ENCODE measurements at regions not wholly inside any gene's neighbourhood (a gene's known extent, or its start where the extent isn't known, plus 50 kb on each side); places are given as distances from the start of the nearest gene placed in this dataset.

- DNase-seq (ENCODE audit: low read depth): no peak
- H3K4me3 ChIP-seq (ENCODE audit: low read depth, low read length): no peak overlapping the region
- no peak for TF ChIP-seq CTCF (IDR thresholded peaks at IDR 0.05; ENCODE audit: insufficient read depth, low read depth, low read length, missing control alignments)
Observed at GRCh38 chr5:143732402-143732801, 79.6 kb upstream of the HMHB1 start.

- no peak for DNase-seq (ENCODE audit: low read depth)
- no peak for TF ChIP-seq CTCF (IDR thresholded peaks at IDR 0.05; ENCODE audit: insufficient read depth, low read depth, low read length, missing control alignments)
- no peak overlapping the region for H3K4me3 ChIP-seq (ENCODE audit: low read depth, low read length)
Observed at GRCh38 chr5:143730112-143730801, 81.7 kb upstream of the HMHB1 start.

GRCh38 chr5:143729334-143729946 lies 82.5 kb upstream of the HMHB1 start:
- TF ChIP-seq CTCF (IDR thresholded peaks at IDR 0.05; ENCODE audit: insufficient read depth, low read depth, low read length, missing control alignments): no peak
- no peak overlapping the region for H3K4me3 ChIP-seq (ENCODE audit: low read depth, low read length)
- DNase-seq (ENCODE audit: low read depth): no peak

GRCh38 chr5:143723159-143723558 lies 88.8 kb upstream of the HMHB1 start:
- DNase-seq (ENCODE audit: low read depth): no peak
- H3K4me3 ChIP-seq (ENCODE audit: low read depth, low read length): no peak overlapping the region
- no peak for TF ChIP-seq CTCF (IDR thresholded peaks at IDR 0.05; ENCODE audit: insufficient read depth, low read depth, low read length, missing control alignments)

GRCh38 chr5:143721925-143722324 lies 90.0 kb upstream of the HMHB1 start:
- DNase-seq (ENCODE audit: low read depth): no peak
- H3K4me3 ChIP-seq (ENCODE audit: low read depth, low read length): no peak overlapping the region
- TF ChIP-seq CTCF (IDR thresholded peaks at IDR 0.05; ENCODE audit: insufficient read depth, low read depth, low read length, missing control alignments): no peak

GRCh38 chr5:143720689-143721088 lies 91.3 kb upstream of the HMHB1 start:
- TF ChIP-seq CTCF (IDR thresholded peaks at IDR 0.05; ENCODE audit: insufficient read depth, low read depth, low read length, missing control alignments): no peak
- DNase-seq (ENCODE audit: low read depth): no peak
- no peak overlapping the region for H3K4me3 ChIP-seq (ENCODE audit: low read depth, low read length)

- no peak overlapping the region for H3K4me3 ChIP-seq (ENCODE audit: low read depth, low read length)
- DNase-seq (ENCODE audit: low read depth): no peak
- no peak for TF ChIP-seq CTCF (IDR thresholded peaks at IDR 0.05; ENCODE audit: insufficient read depth, low read depth, low read length, missing control alignments)
Observed at GRCh38 chr5:143717400-143717799, 94.6 kb upstream of the HMHB1 start.

Data from GM12865 (cell line).